ENCODE measurements at regions not wholly inside any gene's neighbourhood (a gene's known extent, or its start where the extent isn't known, plus 50 kb on each side); places are given as distances from the start of the nearest gene placed in this dataset.

GRCh38 chr10:3442451-3442990 lies 269.9 kb upstream of the PITRM1 start:
- DNase-seq (ENCODE audit: low spot score in 2 of 2) (no peak), FAIRE-seq (no peak)

- no peak for DNase-seq (ENCODE audit: low spot score in 2 of 2)
- no peak for FAIRE-seq
These were observed 266.6 kb upstream of the PITRM1 start for GRCh38 chr10:3439183-3439582.

- no peak for FAIRE-seq
- no peak for DNase-seq (ENCODE audit: low spot score in 2 of 2)
These were observed 266.0 kb upstream of the PITRM1 start for GRCh38 chr10:3438606-3439005.

GRCh38 chr10:3435671-3436070 lies 263.1 kb upstream of the PITRM1 start:
- no peak for FAIRE-seq
- no peak for DNase-seq (ENCODE audit: low spot score in 2 of 2)

- DNase-seq (ENCODE audit: low spot score in 2 of 2) (no peak), FAIRE-seq (no peak)
These were observed 261.4 kb upstream of the PITRM1 start for GRCh38 chr10:3433988-3434387.

- DNase-seq (ENCODE audit: low spot score in 2 of 2), result no peak
- no peak for FAIRE-seq
These were observed 260.5 kb upstream of the PITRM1 start for GRCh38 chr10:3433131-3433530.

GRCh38 chr10:3432081-3432825 lies 259.7 kb upstream of the PITRM1 start:
- no peak for DNase-seq (ENCODE audit: low spot score in 2 of 2)

GRCh38 chr10:3430501-3430900 lies 257.9 kb upstream of the PITRM1 start:
- FAIRE-seq (no peak), DNase-seq (ENCODE audit: low spot score in 2 of 2) (no peak)

More at GRCh38 chr10:3432081-3432825, 259.7 kb upstream of the PITRM1 start:
- FAIRE-seq, result no peak

GRCh38 chr10:3429676-3430075 lies 257.1 kb upstream of the PITRM1 start:
- no peak for FAIRE-seq

GRCh38 chr10:3428826-3429225 lies 256.2 kb upstream of the PITRM1 start:
- FAIRE-seq (no peak), DNase-seq (ENCODE audit: low spot score in 2 of 2) (no peak)

More at GRCh38 chr10:3429676-3430075, 257.1 kb upstream of the PITRM1 start:
- no peak for DNase-seq (ENCODE audit: low spot score in 2 of 2)

- no peak for DNase-seq (ENCODE audit: low spot score in 2 of 2)
- no peak for FAIRE-seq
These were observed 255.4 kb upstream of the PITRM1 start for GRCh38 chr10:3427950-3428354.

GRCh38 chr10:3427347-3427746 lies 254.8 kb upstream of the PITRM1 start:
- no peak for DNase-seq (ENCODE audit: low spot score in 2 of 2)

GRCh38 chr10:3426190-3426845 lies 253.7 kb upstream of the PITRM1 start:
- FAIRE-seq, result no peak
- DNase-seq (ENCODE audit: low spot score in 2 of 2), result no peak

More at GRCh38 chr10:3427347-3427746, 254.8 kb upstream of the PITRM1 start:
- FAIRE-seq, result no peak

GRCh38 chr10:3425716-3426115 lies 253.1 kb upstream of the PITRM1 start:
- no peak for DNase-seq (ENCODE audit: low spot score in 2 of 2)
- FAIRE-seq, result no peak

GRCh38 chr10:3425261-3425660 lies 252.7 kb upstream of the PITRM1 start:
- no peak for DNase-seq (ENCODE audit: low spot score in 2 of 2)
- FAIRE-seq, result no peak

GRCh38 chr10:3424111-3424851 lies 251.7 kb upstream of the PITRM1 start:
- DNase-seq (ENCODE audit: low spot score in 2 of 2) (peak in 1 of 2 donors; percentile 33), FAIRE-seq (no peak)

GRCh38 chr10:3423384-3423783 lies 250.8 kb upstream of the PITRM1 start:
- FAIRE-seq, result no peak
- no peak for DNase-seq (ENCODE audit: low spot score in 2 of 2)

GRCh38 chr10:3422282-3422681 lies 249.7 kb upstream of the PITRM1 start:
- no peak for FAIRE-seq

GRCh38 chr10:3421537-3422257 lies 249.1 kb upstream of the PITRM1 start:
- FAIRE-seq (no peak), DNase-seq (ENCODE audit: low spot score in 2 of 2) (no peak)

More at GRCh38 chr10:3422282-3422681, 249.7 kb upstream of the PITRM1 start:
- no peak for DNase-seq (ENCODE audit: low spot score in 2 of 2)

Measured in frontal cortex (tissue), 3 donors.